Fibroblast of lung (primary cell): ENCODE measurements at regions not wholly inside any gene's neighbourhood (a gene's known extent, or its start where the extent isn't known, plus 50 kb on each side); places are given as distances from the start of the nearest gene placed in this dataset.

ENCODE experiments used
- CTCF ChIP-seq, 2 donors: IDR thresholded peaks in 1 of 2; conservative IDR thresholded peaks in 1 of 2; 1 replicate in 1 of 2; 2 replicates in 1 of 2; pipeline ENCODE4 v1.5.1; 2011 to 2012; ENCODE audit warnings: low read length in 2 of 2, control low read depth in 1 of 2, inconsistent platforms in 1 of 2, low read depth in 1 of 2, mild to moderate bottlenecking in 1 of 2
- EZH2 ChIP-seq: IDR thresholded peaks from 2 replicates; pipeline ENCODE4 v1.5.1; 2012; ENCODE audit warnings: low read length, control low read depth, mild to moderate bottlenecking; ENCODE audit errors: missing control alignments

GRCh38 chr6:165263-165662 is 127.0 kb upstream of the DUSP22 start:
- no peak for TF ChIP-seq CTCF (conservative IDR thresholded peaks at IDR 0.05 in 1 of 2, IDR thresholded peaks at IDR 0.05 in 1 of 2; ENCODE audit: low read depth in 1 of 2, low read length in 2 of 2)
- no peak for TF ChIP-seq EZH2
